ENCODE measurements at regions not wholly inside any gene's neighbourhood (a gene's known extent, or its start where the extent isn't known, plus 50 kb on each side); places are given as distances from the start of the nearest gene placed in this dataset.

- no peak for TF ChIP-seq CTCF (IDR thresholded peaks at IDR 0.05)
- TF ChIP-seq POLR2A (IDR thresholded peaks at IDR 0.05): no peak
Observed at GRCh38 chr6:105745464-105746129, 340.5 kb upstream of the PRDM1 start.

Measured in testis (tissue), 2 donors.